Neural progenitor cell (in vitro differentiated cells): ENCODE measurements at regions not wholly inside any gene's neighbourhood (a gene's known extent, or its start where the extent isn't known, plus 50 kb on each side); places are given as distances from the start of the nearest gene placed in this dataset.

Source experiments
- DNase-seq: peaks from one replicate; pipeline ENCODE4 v3.0.0-alpha.2; 2016; ENCODE audit warnings: low spot score
- H2AFZ ChIP-seq: fragments of 200-600 bp; sonication (generic); replicated peaks from 2 replicates; pipeline ENCODE4 v1.6.1; 2016; ENCODE audit warnings: antibody characterized with exemption
- H3F3A ChIP-seq: fragments of 200-600 bp; sonication (generic); 2 replicates; pipeline ENCODE4 v1.6.1; 2016; ENCODE audit warnings: antibody characterized with exemption, low read depth
- H3K27ac ChIP-seq: fragments of 200-600 bp; sonication (generic); 2 replicates; pipeline ENCODE4 v1.5.1; 2016; ENCODE audit warnings: mild to moderate bottlenecking
- H3K27me3 ChIP-seq: fragments of 200-600 bp; sonication (generic); 2 replicates; pipeline ENCODE4 v1.6.1; 2016; ENCODE audit warnings: mild to moderate bottlenecking, moderate library complexity
- H3K36me3 ChIP-seq: fragments of 200-600 bp; sonication (generic); 2 replicates; pipeline ENCODE4 v1.5.1; 2016
- H3K4me1 ChIP-seq: fragments of 200-600 bp; sonication (generic); 2 replicates; pipeline ENCODE4 v1.6.1; 2016; ENCODE audit warnings: mixed run types
- H3K4me2 ChIP-seq: fragments of 200-600 bp; sonication (generic); 2 replicates; pipeline ENCODE4 v1.6.1; 2016
- H3K4me3 ChIP-seq: fragments of 200-600 bp; sonication (generic); 2 replicates; pipeline ENCODE4 v1.5.1; 2016
- H3K79me2 ChIP-seq: fragments of 200-600 bp; sonication (generic); 2 replicates; pipeline ENCODE4 v1.6.1; 2016; ENCODE audit warnings: low read depth
- H3K9ac ChIP-seq: fragments of 200-600 bp; sonication (generic); 2 replicates; pipeline ENCODE4 v1.6.1; 2016
- H3K9me3 ChIP-seq: fragments of 200-600 bp; sonication (generic); 2 replicates; pipeline ENCODE4 v1.5.1; 2016; ENCODE audit warnings: low read depth
- H4K20me1 ChIP-seq: fragments of 200-600 bp; sonication (generic); 2 replicates; pipeline ENCODE4 v1.6.1; 2016; ENCODE audit warnings: low read depth
- H3K27ac Mint-ChIP-seq: 3 replicates; pipeline ENCODE4 v1.8.0; 2021; ENCODE audit warnings: mixed read lengths
- H3K27me3 Mint-ChIP-seq: 2 replicates; pipeline ENCODE4 v1.8.0; 2022; ENCODE audit warnings: low read depth, mild to moderate bottlenecking, inconsistent platforms, moderate library complexity, mixed read lengths; ENCODE audit not compliant: insufficient read depth
- H3K36me3 Mint-ChIP-seq: 3 replicates; pipeline ENCODE4 v1.8.0; 2021; ENCODE audit warnings: mixed read lengths
- H3K4me1 Mint-ChIP-seq: 3 replicates; pipeline ENCODE4 v1.8.0; 2021; ENCODE audit warnings: mixed read lengths
- H3K4me3 Mint-ChIP-seq: 3 replicates; pipeline ENCODE4 v1.8.0; 2021; ENCODE audit warnings: mild to moderate bottlenecking, moderate library complexity, mixed read lengths
- H3K9me3 Mint-ChIP-seq: 3 replicates; pipeline ENCODE4 v1.8.0; 2020; ENCODE audit warnings: mixed read lengths
- EZH2 ChIP-seq: fragments of 200-600 bp; sonication (generic); IDR thresholded peaks from 2 replicates; pipeline ENCODE4 v1.6.1; 2017; ENCODE audit warnings: antibody characterized with exemption, mild to moderate bottlenecking, moderate library complexity
- EZH2phosphoT487 ChIP-seq: fragments of 200-600 bp; sonication (generic); IDR thresholded peaks from 2 replicates; pipeline ENCODE4 v1.6.1; 2017; ENCODE audit warnings: antibody characterized with exemption
- TF ChIP-seq, protein P1 (sequence below): fragments of 200-600 bp; sonication (generic); IDR thresholded peaks from 2 replicates; pipeline ENCODE4 v1.5.1; 2017; ENCODE audit warnings: antibody characterized with exemption, mild to moderate bottlenecking

DNA sequence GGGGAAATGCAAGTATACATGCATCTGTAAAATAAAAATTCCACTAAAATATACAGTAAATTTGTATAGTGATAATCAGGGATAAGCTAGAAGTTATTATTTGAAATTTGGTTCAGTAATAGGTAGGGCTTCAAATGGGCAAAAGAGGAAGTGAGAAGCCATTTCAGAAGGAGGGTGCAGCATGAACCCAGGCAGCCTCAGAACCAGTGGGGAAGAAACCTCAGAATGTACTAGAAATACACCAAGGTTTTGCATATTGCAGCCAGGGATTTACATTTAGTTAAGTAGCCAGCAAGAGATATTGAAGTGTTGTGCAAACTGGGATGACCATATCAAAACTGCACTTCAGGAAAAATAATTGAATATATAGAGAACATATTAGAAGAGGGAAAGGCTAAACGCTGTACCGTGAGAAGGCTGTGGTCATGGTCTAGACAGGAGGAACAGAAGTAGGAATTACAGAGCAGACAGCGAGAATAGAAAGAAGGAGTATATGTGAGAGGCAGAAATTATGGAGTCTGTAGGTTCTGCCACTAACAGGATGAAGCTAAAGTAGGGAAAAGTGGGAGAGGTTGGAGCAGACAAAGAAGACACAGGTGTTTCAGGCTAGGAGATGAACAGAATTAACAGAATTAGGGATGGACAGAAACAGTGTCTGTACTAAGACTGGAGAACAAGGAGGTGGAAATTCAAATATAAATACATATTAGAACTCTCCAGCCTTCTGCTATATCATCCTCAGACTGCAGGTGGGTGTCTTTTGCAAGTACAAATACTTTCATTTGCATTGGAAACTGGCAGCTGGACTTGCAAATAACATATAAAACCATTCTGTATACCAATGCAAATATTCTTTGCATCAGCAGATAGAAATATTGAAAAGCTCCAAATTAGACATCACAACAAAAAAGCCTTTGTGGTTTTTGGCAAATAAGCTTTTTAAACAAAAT is 335.6 kb downstream of the ZNF608 start:
- Mint-ChIP-seq H3K9me3 (peaks cover 23% of the 10 kb centered on the region), H3K4me1 (peaks cover 26% of the 10 kb centered on the region), H3K4me3 (no peak overlapping the region), H3K27ac (peak overlapping the region; percentile 3), H3K27me3 (no peaks in the 10 kb centered on the region), H3K36me3 (no peaks in the 10 kb centered on the region)
- H2AFZ ChIP-seq, result no peak overlapping the region
- H3K27ac ChIP-seq, result no peak overlapping the region
- H4K20me1 ChIP-seq, result no peaks in the 10 kb centered on the region
- no peak for TF ChIP-seq EZH2
- TF ChIP-seq EZH2phosphoT487, result no peak
- TF ChIP-seq, protein P1, sequence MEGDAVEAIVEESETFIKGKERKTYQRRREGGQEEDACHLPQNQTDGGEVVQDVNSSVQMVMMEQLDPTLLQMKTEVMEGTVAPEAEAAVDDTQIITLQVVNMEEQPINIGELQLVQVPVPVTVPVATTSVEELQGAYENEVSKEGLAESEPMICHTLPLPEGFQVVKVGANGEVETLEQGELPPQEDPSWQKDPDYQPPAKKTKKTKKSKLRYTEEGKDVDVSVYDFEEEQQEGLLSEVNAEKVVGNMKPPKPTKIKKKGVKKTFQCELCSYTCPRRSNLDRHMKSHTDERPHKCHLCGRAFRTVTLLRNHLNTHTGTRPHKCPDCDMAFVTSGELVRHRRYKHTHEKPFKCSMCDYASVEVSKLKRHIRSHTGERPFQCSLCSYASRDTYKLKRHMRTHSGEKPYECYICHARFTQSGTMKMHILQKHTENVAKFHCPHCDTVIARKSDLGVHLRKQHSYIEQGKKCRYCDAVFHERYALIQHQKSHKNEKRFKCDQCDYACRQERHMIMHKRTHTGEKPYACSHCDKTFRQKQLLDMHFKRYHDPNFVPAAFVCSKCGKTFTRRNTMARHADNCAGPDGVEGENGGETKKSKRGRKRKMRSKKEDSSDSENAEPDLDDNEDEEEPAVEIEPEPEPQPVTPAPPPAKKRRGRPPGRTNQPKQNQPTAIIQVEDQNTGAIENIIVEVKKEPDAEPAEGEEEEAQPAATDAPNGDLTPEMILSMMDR, result no peak
- no peaks in the 10 kb centered on the region for H3K27me3 ChIP-seq
- no peak overlapping the region for H3K9ac ChIP-seq
- DNase-seq, result no peak
- no peak overlapping the region for H3K4me3 ChIP-seq
- no peaks in the 10 kb centered on the region for H3K79me2 ChIP-seq
- H3K36me3 ChIP-seq, result no peaks in the 10 kb centered on the region
- peaks cover 10% of the 10 kb centered on the region for H3F3A ChIP-seq
- H3K4me1 ChIP-seq, result peaks cover 15% of the 10 kb centered on the region
- no peaks in the 10 kb centered on the region for H3K9me3 ChIP-seq
- H3K4me2 ChIP-seq, result no peak overlapping the region

DNA sequence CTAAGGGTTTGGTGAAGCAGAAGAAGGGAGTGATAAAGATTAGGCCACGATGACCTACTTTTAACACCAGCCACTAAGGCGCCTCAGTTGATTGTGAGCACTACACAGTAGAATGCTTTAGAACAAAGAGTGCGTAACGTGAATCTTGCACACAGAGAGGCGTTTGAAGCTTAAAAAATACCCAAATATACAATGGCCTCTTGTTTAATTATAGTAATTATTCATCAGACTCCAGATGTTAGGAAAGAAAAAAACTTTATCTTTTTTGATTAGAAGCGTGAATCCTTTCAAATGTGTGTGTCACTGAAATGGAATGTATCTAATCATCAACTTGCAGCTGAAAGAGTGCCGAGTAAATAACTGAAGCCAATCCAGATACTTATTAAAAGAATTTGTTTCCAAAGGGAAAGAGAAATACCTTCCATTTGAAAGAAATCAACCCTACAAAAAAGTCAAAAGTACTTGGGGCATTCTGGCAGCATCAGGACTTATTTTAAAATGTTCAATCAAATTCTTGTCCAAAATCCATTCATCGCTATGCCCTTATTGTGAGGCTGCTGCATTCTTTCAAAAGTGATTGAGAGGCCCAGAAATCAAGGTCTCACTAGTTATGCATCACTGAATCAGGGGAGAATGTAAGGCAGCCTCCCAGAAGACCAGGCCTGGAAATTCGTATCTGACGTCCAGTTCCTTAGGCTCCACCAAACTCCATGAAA is 337.5 kb downstream of the ZNF608 start:
- no peak overlapping the region for H3K4me3 ChIP-seq
- Mint-ChIP-seq H3K36me3 (no peaks in the 10 kb centered on the region), H3K4me3 (no peak overlapping the region), H3K9me3 (peaks cover 16% of the 10 kb centered on the region), H3K4me1 (peaks cover 26% of the 10 kb centered on the region), H3K27me3 (no peaks in the 10 kb centered on the region), H3K27ac (peak overlapping the region; percentile 9)
- no peaks in the 10 kb centered on the region for H3K27me3 ChIP-seq
- no peak for TF ChIP-seq EZH2
- TF ChIP-seq EZH2phosphoT487, result no peak
- TF ChIP-seq, protein P1, result no peak
- H3F3A ChIP-seq, result peaks cover 10% of the 10 kb centered on the region
- no peaks in the 10 kb centered on the region for H4K20me1 ChIP-seq
- peak overlapping the region; percentile 20 for H3K4me2 ChIP-seq
- no peak overlapping the region for H3K9ac ChIP-seq
- H3K4me1 ChIP-seq, result peaks cover 15% of the 10 kb centered on the region
- peak; percentile 70 for DNase-seq
- H3K36me3 ChIP-seq, result no peaks in the 10 kb centered on the region
- H2AFZ ChIP-seq, result no peak overlapping the region
- peak overlapping the region; percentile 16 for H3K27ac ChIP-seq
- H3K9me3 ChIP-seq, result no peaks in the 10 kb centered on the region
- no peaks in the 10 kb centered on the region for H3K79me2 ChIP-seq

DNA sequence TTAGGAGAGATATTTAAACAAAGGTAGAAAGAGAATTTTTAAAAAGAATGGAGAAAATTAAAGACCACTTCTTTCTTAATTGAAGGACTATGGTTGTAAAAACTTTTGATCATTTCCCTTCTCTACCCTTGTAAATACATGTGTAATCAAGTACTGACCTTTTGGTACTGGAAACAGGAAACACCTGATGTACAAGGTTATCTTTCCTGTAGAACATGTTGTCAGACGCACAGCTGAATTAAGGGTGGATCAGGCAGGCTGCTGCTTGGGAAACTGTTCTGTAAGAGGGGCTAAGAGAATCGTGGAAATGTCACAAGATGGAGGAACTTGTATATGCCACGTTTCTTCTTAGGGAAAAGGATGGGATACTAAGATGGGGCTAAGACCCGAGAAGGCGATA is 341.6 kb downstream of the ZNF608 start:
- H2AFZ ChIP-seq, result no peak overlapping the region
- H3K27me3 Mint-ChIP-seq, result peaks cover 2% of the 10 kb centered on the region
- peaks cover 32% of the 10 kb centered on the region for H3K4me1 ChIP-seq
- no peak overlapping the region for H3K4me3 ChIP-seq
- H3K9ac ChIP-seq, result no peak overlapping the region
- H3K79me2 ChIP-seq, result no peaks in the 10 kb centered on the region
- H4K20me1 ChIP-seq, result no peaks in the 10 kb centered on the region
- H3F3A ChIP-seq, result peaks cover 10% of the 10 kb centered on the region
- peaks cover 2% of the 10 kb centered on the region for H3K36me3 Mint-ChIP-seq
- peaks cover 3% of the 10 kb centered on the region for H3K9me3 Mint-ChIP-seq
- H3K4me3 Mint-ChIP-seq, result no peak overlapping the region
- no peaks in the 10 kb centered on the region for H3K36me3 ChIP-seq
- no peak overlapping the region for H3K4me2 ChIP-seq
- DNase-seq, result no peak
- no peaks in the 10 kb centered on the region for H3K9me3 ChIP-seq
- TF ChIP-seq EZH2phosphoT487, result no peak
- TF ChIP-seq EZH2, result no peak
- TF ChIP-seq, protein P1, result no peak
- H3K27me3 ChIP-seq, result no peaks in the 10 kb centered on the region
- peaks cover 35% of the 10 kb centered on the region for H3K4me1 Mint-ChIP-seq
- no peak overlapping the region for H3K27ac ChIP-seq
- no peak overlapping the region for H3K27ac Mint-ChIP-seq
